NCI-H510A treated with DMSO at 0.1 percent for 48 hours (cell line): ENCODE measurements at regions not wholly inside any gene's neighbourhood (a gene's known extent, or its start where the extent isn't known, plus 50 kb on each side); places are given as distances from the start of the nearest gene placed in this dataset.

Source experiments
- DNase-seq: peaks from one replicate; lab custom pipeline; 2025; lab: John Stamatoyannopoulos, UW

DNA sequence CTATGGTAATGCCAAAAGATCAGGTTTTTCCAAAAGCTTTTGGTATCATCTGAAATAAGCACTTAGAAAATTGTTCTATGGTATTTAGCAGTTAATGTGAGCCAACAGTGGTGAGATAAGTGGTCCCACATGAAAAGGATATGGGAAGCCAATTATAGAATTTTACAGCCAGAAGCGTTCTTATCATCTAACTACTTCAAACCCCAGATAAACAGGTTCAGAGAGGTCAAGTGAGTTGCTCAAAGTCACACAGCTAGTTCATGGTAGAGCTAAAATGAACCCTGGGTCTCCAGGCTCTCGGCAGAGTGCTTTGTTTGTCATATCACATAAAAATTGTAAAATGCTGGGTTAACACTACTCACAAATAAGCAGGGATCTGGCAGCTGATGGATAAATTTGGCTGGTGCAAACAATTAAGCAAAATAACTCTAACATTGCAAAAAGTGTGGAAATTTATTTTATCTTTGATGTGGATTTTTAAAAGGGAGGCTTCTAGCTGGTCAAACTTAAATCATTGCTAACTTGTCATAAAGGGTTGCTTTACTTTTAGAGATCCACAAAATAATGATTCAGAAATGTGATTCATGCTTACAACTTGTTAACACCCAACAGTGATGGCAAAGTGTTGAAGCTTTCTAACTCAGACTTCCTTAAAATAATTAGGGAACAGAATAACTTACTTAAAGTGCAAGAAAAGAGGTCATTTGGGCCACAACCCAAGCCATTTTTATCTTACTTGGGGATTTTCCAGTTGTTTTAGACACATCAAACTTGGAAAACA lies 202.8 kb upstream of the TBC1D5 start:
- DNase-seq: no peak

DNA sequence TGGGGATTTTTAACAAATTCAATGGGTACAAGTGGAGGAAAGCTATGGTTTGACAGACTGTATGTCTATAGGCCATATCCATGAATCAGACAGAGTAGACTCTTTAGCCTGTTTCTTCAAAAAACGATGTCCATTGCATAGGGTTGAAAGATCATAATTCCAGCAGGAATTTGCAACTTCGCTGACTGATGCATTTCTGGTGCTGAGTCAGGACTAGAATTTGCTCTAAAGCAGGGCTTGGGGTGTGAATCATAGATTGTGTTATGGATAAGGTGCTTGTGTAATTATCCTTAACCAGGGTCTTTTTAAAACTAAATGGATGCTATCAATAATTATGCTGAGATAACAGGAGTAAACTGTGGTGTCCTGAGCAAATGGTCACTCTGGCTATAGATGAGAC lies 200.4 kb upstream of the TBC1D5 start:
- DNase-seq: no peak

DNA sequence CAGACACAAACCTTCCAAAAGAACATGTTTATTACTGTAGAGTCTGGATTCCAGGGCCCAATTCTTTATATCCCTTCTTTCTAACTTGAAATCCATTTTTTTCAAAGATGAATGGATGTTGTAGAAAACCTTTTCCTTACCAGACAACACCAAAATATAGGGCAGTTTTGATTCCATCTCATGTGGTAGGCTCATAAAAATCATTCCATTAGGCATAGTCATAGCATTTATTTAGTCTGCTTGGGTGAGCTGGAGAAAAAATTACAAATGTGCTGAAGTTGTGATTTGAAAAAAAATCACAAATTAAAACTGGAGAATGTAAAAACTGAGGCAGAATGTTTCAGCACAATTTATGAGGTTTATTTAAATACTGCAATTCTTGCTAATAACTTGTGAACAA lies 199.3 kb upstream of the TBC1D5 start:
- no peak for DNase-seq

DNA sequence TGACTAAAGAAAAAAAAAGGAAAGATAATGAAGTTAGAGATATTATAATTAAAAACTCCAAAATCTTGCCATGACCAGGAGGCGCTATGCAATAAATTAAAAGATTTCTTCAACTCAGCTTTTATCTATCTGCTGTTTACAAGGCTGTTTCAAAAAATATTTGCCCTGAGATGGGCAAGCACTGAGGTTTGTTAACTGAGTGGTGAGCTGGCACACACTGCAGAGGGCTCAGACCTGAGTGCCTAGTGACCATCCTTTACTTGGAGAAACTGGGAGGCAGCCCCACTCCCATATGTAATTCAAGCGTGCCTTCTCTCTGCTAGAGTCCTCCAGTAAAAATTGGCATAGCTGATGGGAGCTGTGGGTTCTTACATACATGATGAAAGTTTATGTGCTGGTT lies 198.7 kb upstream of the TBC1D5 start:
- no peak for DNase-seq

DNA sequence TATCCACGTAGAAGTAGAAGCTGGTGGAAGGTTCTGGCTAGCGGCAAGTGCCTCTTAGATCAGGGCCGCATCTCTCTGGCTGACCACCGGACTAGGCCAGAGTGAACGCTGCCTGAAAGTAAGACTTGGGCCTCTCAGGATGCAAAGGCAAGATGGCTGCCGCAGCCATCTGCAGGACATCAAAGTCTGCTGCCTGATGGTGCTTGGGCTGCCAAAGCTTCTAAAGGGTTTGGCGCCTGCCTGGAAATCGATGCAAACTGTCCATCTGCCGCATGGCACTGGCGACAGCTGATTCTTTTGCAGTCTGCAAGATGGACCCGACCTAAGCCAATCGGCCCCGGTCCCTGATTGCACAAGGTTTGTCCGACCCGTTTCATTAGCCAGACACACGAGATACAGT lies 196.7 kb upstream of the TBC1D5 start:
- no peak for DNase-seq

DNA sequence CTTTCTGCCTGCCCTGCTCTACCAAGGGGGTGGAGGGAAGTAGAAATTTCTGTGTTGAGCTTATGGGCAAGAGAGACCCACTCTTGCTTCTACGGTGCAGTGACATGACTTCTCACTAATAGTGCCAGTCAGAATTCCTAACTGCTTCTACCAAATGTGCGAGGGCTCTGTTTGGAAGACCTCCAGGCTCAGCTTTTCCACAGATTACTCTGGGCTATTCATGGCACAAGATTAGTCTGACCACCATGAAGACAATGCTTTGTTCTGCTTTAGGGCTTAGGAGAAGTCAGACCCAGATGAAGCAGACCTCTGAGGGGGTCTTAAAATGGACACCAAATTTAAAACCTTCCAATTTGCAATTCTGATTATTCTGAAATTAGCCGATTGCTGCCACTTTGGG lies 195.9 kb upstream of the TBC1D5 start:
- DNase-seq: no peak

DNA sequence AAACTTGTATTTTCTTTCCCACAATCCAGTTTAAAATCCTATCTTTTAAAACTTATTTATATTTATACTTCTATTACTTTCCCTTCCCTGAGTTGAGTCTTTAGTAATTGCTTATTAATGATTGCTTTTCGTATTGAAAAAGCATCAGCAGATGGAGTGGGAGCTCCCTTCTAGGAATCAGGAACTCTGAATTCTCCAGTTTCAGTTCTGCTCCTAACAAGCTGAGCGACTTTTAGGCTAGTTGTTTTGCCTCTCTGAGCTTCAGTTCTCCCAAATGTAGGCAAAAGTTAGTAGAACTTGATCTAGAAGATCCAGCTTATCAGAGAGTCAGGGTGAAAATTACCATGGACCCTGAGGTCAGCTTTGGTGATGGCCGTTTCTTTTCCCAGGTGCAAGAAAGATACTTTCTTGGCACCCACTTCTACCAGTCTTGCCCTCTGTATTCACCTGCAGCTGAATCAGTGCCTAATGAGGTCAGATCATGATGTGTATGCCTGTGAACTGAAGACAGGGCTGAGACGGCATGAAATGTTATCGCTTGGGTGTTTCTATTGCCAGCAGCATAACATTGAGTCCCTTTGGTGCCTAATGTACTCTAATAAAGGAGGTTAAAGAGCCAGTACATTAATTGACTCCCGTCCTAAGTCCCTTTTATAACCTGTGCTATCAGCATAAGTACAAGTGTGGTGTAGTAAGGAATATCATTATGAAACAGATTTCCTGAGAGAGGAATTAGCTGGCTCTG lies 194.5 kb upstream of the TBC1D5 start:
- no peak for DNase-seq

DNA sequence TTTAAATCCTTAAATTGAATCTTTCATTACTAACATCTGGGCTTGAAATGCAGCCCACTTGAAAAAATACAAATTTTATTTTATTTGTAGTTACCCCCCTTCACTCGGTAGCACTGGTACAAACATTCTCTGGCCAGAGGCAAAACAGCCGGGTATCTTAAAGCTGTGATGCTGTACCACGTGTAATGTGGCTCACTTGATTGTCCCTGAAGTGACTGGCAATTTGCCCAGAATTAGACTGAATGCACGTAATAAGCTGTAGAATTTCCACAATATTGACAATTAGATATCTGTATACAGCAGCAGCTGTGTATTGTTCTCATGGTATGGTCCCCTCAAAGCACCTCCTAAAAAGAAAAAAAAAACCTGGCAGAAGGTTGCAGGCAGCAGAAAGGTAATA lies 192.8 kb upstream of the TBC1D5 start:
- DNase-seq: peak; percentile 35

DNA sequence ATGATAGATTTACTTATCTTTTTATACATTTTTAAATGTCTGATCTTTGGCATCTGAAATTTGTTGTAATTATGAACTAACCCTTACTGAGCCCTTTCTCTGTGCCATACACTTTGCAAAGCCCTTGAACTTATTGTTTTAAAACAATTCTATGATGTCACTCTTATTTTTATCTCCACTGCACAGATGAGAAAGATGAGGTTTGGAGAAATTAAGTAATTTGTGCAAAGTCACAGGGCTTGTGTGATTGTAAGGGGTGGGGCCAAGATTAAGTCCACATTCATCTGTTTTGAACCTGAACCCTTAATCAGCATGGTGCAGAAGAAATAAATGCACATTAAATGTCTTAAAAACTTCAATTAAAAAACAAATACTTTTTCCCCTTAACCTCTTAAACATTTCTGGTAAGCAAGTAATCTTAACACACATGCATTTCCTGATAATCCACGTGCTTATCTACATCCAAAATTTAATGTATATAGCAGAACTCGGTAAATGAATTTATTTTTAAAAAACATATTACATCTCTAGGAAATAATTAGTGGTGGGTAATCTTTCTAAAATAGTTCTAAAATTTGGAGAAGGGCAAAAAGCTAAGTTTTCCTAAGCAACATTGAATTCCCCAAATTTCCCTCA lies 189.8 kb upstream of the TBC1D5 start:
- no peak for DNase-seq

DNA sequence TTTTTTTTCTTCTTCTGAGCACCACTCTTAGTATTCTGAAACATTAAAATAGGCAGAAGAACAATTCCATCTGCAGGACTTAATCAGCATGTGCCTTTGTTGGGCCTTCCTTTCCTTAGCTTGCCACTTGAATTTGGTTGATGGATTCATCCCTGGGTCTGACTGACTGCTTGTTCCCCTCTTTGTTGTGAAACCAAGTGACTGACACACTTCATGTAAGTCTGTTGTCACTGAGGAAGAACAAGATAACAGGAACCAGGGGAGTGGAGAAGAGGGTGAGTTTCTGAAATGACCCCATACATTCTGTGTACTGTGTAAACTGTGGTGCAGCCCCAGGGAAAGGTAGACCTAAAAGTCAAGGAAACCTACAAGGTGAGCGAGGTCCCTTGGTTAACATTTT lies 188.7 kb upstream of the TBC1D5 start:
- no peak for DNase-seq

DNA sequence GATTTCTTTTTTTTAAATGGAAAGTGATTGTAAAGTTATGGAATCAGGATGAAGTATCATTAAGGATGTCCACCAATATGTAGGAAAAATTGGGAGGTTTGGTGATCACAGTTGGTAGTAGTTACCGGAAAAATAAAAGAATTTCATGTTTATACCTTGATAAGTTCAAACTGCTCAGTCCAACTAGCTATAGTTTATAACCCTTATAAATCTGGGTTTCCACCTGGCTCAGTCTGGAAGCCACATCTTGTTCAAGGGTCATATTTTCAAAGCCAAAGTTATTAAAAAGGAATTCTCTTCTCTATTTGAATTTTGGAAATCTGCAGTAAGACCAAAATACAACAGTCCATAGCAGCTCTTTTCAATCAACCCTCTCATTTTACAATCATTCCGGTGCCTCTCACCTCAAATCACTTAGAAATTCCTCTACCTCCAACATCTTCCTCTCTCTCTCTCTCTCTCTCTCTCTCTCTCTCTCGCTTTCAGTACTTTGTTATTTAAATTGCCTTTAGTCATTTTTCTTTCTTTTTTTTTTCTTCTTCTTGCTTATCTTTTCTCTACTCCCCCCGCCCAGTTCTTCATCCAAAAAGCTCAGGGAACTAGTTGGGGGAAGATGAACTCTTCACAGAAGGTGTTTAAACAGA lies 186.2 kb upstream of the TBC1D5 start:
- no peak for DNase-seq

DNA sequence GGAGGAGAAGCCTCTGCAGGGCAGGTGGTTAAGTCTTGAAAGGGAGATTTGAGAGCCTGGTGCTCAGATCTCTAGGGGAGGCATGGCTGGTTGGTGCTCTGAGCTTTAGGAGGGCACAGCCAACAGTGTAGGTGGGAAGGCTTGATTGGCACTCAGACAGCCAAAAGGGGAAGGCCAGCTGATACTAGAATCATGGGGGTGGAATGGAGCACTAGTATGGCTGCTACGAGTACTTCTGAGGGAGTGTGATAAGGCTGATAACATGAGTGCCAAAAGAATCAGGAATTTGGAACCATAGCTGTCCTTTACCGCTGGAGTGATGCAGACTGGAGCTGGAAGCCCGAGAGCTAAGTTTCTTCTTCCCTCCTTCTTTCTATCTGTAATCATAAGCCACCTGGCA lies 184.6 kb upstream of the TBC1D5 start:
- no peak for DNase-seq

DNA sequence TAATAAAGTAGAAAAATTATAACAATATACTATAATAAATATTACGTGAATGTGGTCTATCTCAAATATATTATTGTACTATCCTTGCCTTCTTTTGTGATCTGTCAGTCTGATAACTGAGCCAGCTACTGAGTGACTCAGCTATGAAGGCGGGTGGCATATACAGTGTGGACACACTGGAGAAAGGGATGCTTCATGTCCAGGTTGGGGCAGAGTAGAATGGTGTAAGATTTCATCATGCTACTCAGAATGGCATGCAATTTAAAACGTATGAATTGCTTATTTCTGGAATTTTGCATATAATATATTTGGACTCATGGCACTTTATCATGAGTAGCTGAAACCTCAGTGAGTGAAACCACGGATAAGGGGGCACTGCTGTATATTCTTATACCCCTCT lies 172.9 kb upstream of the TBC1D5 start:
- DNase-seq: no peak

DNA sequence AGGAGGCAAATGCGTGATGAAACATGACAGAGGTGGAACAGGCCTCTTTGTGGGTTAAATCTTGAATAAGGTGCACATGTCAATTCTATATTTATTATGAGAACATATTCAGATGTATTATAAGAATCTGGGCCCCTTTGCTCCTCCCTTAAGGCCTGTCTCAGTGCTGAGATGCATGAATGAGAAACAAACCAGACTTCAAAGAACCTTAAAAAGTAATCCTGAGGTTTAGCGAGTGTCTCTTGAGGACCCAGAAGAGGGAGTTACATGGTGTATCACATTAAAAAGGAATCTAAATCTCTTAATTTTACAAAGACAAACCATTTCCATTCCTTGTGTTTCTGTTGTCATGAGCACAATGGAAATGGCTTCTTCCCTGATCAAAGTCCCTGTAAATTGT lies 170.9 kb upstream of the TBC1D5 start:
- no peak for DNase-seq

DNA sequence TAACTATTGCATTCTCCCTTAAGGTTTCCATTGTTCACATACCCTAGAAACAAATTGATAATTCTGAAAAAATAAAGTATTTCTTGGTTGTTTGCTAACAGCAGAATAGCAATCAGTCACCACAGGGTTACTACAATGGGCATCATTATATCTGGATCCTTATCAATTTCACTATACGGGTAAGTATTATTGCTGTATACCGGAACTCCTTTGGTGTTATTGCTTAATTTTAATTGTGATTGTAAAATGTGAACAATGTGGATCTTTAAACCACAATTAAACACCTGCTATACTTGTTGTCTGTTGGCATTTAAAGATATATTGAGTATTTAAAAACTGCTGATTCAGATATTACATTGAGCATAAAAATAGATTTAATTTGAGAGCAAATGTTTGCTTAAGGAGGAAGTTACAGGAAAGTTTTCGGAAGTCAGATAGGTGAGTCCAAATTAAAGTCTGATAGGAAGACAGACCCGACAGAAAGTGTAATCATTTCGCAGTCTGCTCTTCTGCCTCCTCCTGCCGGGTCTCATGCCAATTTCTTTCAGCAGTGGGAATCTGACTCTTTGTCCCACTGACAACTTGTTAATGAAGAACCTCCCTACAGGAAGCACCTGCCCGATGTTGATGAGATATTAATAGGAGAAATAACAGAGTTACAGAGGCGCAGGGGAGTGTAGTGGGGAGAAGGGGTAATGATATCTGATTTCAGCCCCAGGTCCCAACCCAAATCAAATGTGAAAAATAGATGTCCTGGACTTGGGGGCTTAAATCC lies 169.7 kb upstream of the TBC1D5 start:
- DNase-seq: no peak

DNA sequence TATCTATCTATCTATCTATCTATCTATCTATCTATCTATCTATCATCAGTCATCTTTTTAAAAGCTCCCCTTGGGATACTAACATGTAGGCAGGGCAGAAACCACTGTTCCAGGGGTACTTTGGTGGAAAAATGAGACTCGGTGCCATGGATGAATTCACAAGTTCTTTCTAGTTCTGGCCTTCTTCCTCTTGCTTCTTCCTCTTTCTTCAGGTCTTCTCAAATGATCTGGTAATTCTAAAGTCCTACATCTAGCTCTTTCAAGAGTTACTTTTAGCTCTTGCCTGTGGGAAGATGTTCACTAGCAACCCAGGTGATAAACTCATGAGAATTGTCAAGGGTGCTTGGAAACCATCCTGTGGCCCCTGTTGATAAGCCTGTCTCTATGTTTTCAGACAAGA lies 168.5 kb upstream of the TBC1D5 start:
- no peak for DNase-seq

DNA sequence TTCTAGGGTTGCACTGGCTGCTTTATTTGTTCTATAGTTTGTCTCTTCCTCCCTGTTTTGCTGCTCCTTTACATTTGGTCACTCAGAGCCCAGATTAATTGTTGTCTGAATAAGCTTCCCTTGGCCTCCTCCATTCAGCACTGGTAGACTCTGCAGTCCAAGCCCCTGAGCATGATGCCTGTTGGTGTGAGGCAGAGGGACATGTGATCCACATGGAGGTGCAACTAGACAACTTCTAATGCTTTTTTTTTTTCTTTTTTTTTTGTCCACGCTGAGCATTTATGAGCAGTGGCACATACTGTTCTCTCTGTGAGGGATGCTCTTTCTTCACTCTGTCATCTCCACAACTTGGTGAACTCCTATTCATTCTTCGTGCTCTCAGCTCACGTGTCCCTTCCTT lies 167.3 kb upstream of the TBC1D5 start:
- no peak for DNase-seq

DNA sequence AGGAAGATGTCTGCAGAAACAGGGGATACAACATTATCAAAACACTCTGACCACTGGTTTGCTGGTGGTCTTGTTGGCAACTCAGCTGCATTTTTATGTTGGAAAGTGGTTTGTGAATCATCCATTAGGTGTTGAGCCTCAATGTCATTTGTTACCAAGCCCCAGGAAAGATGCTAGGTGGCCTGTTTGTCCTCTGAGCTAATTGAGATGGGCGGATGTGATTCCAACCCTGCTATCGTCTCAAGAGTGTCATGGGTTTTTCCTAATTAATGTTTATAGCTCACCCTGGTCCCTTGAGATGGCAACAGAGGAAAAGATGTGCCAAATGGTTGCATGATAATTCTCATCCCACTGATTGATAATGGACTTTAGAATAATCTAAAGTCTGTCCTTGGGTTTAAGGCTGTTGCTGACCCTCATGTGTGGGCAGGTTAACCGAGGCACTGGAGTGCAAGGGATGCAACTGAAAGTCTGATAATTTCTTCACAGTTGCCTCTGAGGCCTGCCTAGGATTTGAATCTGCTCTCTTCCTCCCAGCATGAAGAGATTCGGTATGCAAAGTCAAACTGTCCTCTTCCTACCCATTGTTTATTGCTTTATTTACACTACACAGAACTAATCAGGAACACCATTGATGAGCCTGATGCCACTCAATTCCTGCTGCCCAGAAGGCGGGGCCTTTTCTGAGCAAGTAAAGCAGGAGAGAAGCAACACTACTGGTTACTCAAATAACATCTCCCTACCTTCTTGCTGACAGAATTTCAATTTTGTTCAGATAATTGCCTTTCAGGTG lies 166.2 kb upstream of the TBC1D5 start:
- no peak for DNase-seq

DNA sequence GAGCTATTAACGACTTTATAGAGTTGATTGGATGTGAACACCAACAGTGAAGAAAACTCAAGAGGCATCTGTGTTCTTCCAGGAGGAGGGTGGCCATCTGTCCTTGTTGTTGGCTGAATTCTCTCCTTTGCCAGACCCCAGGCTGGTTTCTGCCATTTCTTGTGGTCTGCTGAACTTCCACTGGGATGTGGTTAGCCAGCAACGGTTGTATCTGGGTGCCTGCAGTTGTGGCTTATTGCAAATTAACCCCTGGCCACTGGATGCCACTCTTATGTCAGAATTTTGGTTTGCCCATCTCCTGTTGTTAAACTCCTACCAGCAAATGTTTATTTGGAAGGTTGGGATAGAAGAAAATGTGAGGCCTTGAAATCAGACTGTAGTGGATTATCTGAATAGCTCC lies 163.6 kb upstream of the TBC1D5 start:
- no peak for DNase-seq

DNA sequence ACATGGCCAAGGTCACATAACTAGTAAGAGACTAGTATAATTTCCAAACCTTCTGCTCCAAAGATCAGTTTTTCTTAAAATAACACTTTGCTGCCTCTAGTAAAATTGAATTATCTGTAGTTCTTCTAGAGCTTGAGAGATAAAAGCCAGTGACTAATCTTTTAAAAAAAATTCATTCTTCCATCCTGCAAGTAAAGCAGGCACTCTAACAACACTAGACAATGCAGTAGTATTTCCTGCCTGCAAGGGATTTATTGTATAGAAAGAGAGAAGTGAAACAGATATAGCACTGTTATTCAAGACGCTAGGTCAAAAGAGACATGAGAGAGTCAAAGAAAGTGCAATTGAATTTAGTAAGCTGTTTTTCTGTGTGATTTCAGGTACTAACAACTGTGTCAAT lies 159.5 kb upstream of the TBC1D5 start:
- no peak for DNase-seq

DNA sequence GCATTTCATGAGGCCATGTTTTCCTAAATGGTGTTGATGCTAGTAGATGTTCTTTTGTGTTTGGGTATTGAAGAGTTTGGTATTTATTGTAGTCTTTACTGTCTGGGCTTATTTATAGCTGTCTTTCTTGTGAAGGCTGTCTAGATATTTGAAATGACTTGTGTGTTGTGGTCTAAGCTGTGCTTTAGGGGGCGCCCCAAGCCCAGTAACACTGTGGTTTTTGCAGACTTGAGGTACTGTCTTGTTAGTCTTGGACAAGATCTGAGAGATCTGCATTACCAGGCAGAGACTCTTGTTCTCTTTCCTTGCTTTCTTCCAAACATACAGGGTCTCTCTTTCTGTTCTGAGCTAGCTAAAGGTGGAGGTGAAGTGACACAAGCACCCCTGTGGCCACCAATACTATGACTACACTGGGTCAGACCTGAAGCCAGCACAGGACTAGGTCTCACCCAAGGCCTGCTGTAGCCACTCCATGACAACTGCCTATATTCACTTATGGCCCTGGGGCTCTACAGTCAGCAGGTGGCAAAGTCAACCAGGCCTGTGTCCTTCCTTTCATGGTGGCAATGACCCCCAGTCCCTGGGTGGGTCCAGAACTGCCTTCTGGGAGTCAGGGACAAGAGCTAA lies 152.1 kb upstream of the TBC1D5 start:
- no peak for DNase-seq
